Fibroblast of the aortic adventitia (primary cell): ENCODE measurements at regions not wholly inside any gene's neighbourhood (a gene's known extent, or its start where the extent isn't known, plus 50 kb on each side); places are given as distances from the start of the nearest gene placed in this dataset.
"Not testable (repeated sequence)": the region's sequence is repeated elsewhere in the genome, so short reads cannot be mapped to it uniquely, and the experiment has no call there.

Source experiments
- DNase-seq: peaks from one replicate; pipeline ENCODE4 v3.0.0-alpha.2; 2010; ENCODE audit warnings: low read depth
- H3K4me3 ChIP-seq: 2 replicates; pipeline ENCODE4 v1.5.1; 2011; ENCODE audit warnings: low read depth, mild to moderate bottlenecking, control low read depth, low read length, moderate library complexity
- TF ChIP-seq, protein P1 (sequence below): IDR thresholded peaks from 2 replicates; pipeline ENCODE4 v1.5.1; 2011; ENCODE audit warnings: mild to moderate bottlenecking, low read length, control low read depth, inconsistent platforms; ENCODE audit not compliant: insufficient read depth

- H3K4me3 ChIP-seq, result no peak overlapping the region
- TF ChIP-seq, protein P1, sequence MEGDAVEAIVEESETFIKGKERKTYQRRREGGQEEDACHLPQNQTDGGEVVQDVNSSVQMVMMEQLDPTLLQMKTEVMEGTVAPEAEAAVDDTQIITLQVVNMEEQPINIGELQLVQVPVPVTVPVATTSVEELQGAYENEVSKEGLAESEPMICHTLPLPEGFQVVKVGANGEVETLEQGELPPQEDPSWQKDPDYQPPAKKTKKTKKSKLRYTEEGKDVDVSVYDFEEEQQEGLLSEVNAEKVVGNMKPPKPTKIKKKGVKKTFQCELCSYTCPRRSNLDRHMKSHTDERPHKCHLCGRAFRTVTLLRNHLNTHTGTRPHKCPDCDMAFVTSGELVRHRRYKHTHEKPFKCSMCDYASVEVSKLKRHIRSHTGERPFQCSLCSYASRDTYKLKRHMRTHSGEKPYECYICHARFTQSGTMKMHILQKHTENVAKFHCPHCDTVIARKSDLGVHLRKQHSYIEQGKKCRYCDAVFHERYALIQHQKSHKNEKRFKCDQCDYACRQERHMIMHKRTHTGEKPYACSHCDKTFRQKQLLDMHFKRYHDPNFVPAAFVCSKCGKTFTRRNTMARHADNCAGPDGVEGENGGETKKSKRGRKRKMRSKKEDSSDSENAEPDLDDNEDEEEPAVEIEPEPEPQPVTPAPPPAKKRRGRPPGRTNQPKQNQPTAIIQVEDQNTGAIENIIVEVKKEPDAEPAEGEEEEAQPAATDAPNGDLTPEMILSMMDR, result no peak
- DNase-seq, result peak; percentile 69
Measured at GRCh38 chr11:93059117-93059957, 89.9 kb downstream of the MTNR1B start.

DNA sequence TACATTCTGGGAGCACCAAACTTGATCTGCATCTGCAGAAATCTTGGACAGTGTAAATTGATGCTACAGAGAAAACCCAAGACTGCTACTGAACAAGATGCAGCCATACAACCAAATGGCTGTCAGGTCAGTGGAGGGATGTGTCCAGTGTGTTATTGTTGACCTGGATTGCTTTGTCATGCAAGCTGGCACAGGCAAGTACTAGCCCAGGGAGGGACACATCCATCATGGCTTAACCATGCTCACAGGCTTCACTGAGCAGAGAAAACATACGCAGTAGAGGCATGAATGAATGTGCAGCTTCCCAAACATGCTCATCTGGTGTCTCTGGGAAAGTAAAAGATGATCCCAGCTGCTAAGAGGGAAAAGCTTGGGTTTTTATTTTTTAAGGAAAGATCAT is 93.6 kb downstream of the MTNR1B start:
- H3K4me3 ChIP-seq, result no peak overlapping the region
- DNase-seq, result no peak
- TF ChIP-seq, protein P1, result no peak

DNA sequence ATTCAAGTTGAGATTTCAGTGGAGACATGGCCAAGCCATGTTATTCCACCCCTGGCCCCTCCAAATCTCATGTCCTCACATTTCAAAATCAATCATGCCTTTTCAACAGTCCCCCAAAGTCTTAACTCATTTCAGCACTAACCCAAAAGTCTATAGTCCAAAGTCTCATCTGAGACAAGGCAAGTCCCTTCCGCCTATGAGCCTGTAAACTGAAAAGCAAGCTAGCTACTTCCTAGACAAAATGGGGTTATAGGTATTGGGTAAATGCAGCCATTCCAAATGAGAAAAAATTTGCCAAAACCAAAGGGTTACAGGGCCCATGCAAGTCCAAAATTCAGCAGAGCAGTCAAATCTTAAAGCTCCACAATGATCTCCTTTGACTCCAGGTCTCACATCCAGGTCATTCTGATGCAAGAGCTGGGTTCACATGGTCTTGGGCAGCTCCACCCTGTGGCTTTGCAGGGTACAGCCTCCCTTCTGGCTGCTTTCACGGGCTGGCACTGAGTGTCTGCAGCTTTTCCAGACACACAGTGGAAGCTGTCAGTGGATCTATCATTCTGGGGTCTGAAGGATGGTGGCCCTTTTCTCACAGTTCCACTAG is 95.7 kb downstream of the MTNR1B start:
- DNase-seq, result not testable (repeated sequence)
- TF ChIP-seq, protein P1, result peak; percentile 31

GRCh38 chr11:93067881-93068390 is 98.5 kb downstream of the MTNR1B start:
- H3K4me3 ChIP-seq, result no peak overlapping the region
- DNase-seq, result no peak
- TF ChIP-seq, protein P1, result no peak

More for the DNA sequence above, 95.7 kb downstream of the MTNR1B start:
- H3K4me3 ChIP-seq, result not testable (repeated sequence)

- TF ChIP-seq, protein P1, result no peak
- no peak overlapping the region for H3K4me3 ChIP-seq
- no peak for DNase-seq
Measured at GRCh38 chr11:93072229-93072914, 102.9 kb downstream of the MTNR1B start.

DNA sequence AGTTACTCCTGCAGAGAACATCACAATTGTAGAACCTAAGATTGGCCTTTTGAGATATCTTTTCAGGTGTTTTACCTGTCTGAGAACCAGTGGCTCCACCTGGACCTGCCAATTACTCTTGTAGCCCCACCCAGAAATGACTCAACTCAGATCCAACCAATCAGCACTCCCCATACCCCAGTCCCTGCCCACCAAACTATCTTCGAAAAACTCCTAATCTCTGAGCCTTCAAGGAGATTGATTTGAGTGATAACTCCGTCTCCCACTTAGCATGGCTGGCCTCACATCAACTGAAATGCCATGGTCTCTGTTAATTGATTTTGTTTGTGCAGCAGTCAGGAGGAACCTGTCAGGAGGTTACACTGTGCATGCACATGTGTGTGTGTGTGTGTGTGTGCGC is 103.6 kb downstream of the MTNR1B start:
- no peak for DNase-seq
- TF ChIP-seq, protein P1, result no peak
- H3K4me3 ChIP-seq, result no peak overlapping the region
